AG10803 (cell line): ENCODE measurements at regions not wholly inside any gene's neighbourhood (a gene's known extent, or its start where the extent isn't known, plus 50 kb on each side); places are given as distances from the start of the nearest gene placed in this dataset.

ENCODE experiments used
- DNase-seq: peaks from one replicate; pipeline ENCODE4 v3.0.0; 2010; ENCODE audit warnings: low read depth
- H3K4me3 ChIP-seq: 2 replicates; pipeline ENCODE4 v1.5.1; 2011; ENCODE audit warnings: mild to moderate bottlenecking, low read length, control low read depth
- CTCF ChIP-seq: conservative IDR thresholded peaks from 2 replicates; pipeline ENCODE4 v1.5.1; 2011; ENCODE audit warnings: mild to moderate bottlenecking, low read length, control low read depth, inconsistent platforms

- DNase-seq: no peak
- no peak for TF ChIP-seq CTCF
- H3K4me3 ChIP-seq: no peak overlapping the region
These were observed 146.3 kb downstream of the C1orf94 start for GRCh38 chr1:34322969-34323368.

- TF ChIP-seq CTCF: no peak
These were observed 148.3 kb downstream of the C1orf94 start for GRCh38 chr1:34324879-34325440.

GRCh38 chr1:34328281-34328799 lies 151.6 kb downstream of the C1orf94 start:
- no peak overlapping the region for H3K4me3 ChIP-seq
- TF ChIP-seq CTCF: no peak
- DNase-seq: no peak

More at GRCh38 chr1:34324879-34325440, 148.3 kb downstream of the C1orf94 start:
- no peak overlapping the region for H3K4me3 ChIP-seq
- DNase-seq: no peak

- no peak overlapping the region for H3K4me3 ChIP-seq
- no peak for TF ChIP-seq CTCF
- DNase-seq: no peak
These were observed 153.4 kb downstream of the C1orf94 start for GRCh38 chr1:34330061-34330460.

- no peak overlapping the region for H3K4me3 ChIP-seq
- TF ChIP-seq CTCF: no peak
- no peak for DNase-seq
These were observed 154.6 kb downstream of the C1orf94 start for GRCh38 chr1:34331020-34331926.

GRCh38 chr1:34332996-34333395 lies 156.3 kb downstream of the C1orf94 start:
- no peak for TF ChIP-seq CTCF
- no peak overlapping the region for H3K4me3 ChIP-seq
- DNase-seq: no peak
